ENCODE measurements at regions not wholly inside any gene's neighbourhood (a gene's known extent, or its start where the extent isn't known, plus 50 kb on each side); places are given as distances from the start of the nearest gene placed in this dataset.

GRCh38 chr3:153970741-153971347 lies 150.3 kb upstream of the ARHGEF26 start:
- Histone ChIP-seq H3K27ac (ENCODE audit: insufficient read depth, low read length) (no peak overlapping the region), H4K20me1 (ENCODE audit: control insufficient read depth, extremely low read depth, insufficient read depth, low read length) (no peaks in the 10 kb centered on the region), H3K4me3 (replicated peaks in 1 of 4; ENCODE audit: control extremely low read depth in 1 of 4, insufficient read depth in 1 of 4, low read depth in 3 of 4, low read length in 4 of 4) (no peak overlapping the region), H3K4me2 (ENCODE audit: extremely low read depth, insufficient read depth, low read length) (no peak overlapping the region), H3K27me3 (ENCODE audit: control insufficient read depth, insufficient read depth, low read length) (no peaks in the 10 kb centered on the region), H3K36me3 (ENCODE audit: control insufficient read depth, insufficient read depth, low read length) (no peaks in the 10 kb centered on the region), H3K9ac (ENCODE audit: insufficient read depth, low read length) (no peak overlapping the region), H2AFZ (ENCODE audit: low read length) (no peak overlapping the region), H3K9me3 (ENCODE audit: control insufficient read depth, insufficient read depth, low read depth, low read length) (no peaks in the 10 kb centered on the region), H3K79me2 (ENCODE audit: control insufficient read depth, insufficient read depth, low read length) (no peaks in the 10 kb centered on the region), H3K4me1 (ENCODE audit: control insufficient read depth, extremely low read depth, insufficient read depth, low read length) (no peaks in the 10 kb centered on the region)
- peak; percentile 44 to 74 for TF ChIP-seq CTCF (conservative IDR thresholded peaks at IDR 0.05 in 1 of 2, IDR thresholded peaks at IDR 0.05 in 1 of 2; ENCODE audit: low read depth in 1 of 2, low read length in 2 of 2)
- no peak for TF ChIP-seq EZH2 (IDR thresholded peaks at IDR 0.05; ENCODE audit: low read length, missing control alignments)
- peak; percentile 18 to 64 for DNase-seq (ENCODE audit: low read depth in 2 of 2)

- H3K4me3 ChIP-seq (replicated peaks in 1 of 4; ENCODE audit: control extremely low read depth in 1 of 4, insufficient read depth in 1 of 4, low read depth in 3 of 4, low read length in 4 of 4): no peak overlapping the region
- H3K27ac ChIP-seq (ENCODE audit: insufficient read depth, low read length): no peak overlapping the region
- H3K4me2 ChIP-seq (ENCODE audit: extremely low read depth, insufficient read depth, low read length): no peak overlapping the region
- H3K79me2 ChIP-seq (ENCODE audit: control insufficient read depth, insufficient read depth, low read length): no peaks in the 10 kb centered on the region
- no peaks in the 10 kb centered on the region for H3K9me3 ChIP-seq (ENCODE audit: control insufficient read depth, insufficient read depth, low read depth, low read length)
- no peaks in the 10 kb centered on the region for H3K36me3 ChIP-seq (ENCODE audit: control insufficient read depth, insufficient read depth, low read length)
- H2AFZ ChIP-seq (ENCODE audit: low read length): no peak overlapping the region
- no peaks in the 10 kb centered on the region for H3K27me3 ChIP-seq (ENCODE audit: control insufficient read depth, insufficient read depth, low read length)
- no peak overlapping the region for H3K9ac ChIP-seq (ENCODE audit: insufficient read depth, low read length)
- no peaks in the 10 kb centered on the region for H3K4me1 ChIP-seq (ENCODE audit: control insufficient read depth, extremely low read depth, insufficient read depth, low read length)
- no peaks in the 10 kb centered on the region for H4K20me1 ChIP-seq (ENCODE audit: control insufficient read depth, extremely low read depth, insufficient read depth, low read length)
- DNase-seq (ENCODE audit: low read depth in 2 of 2): no peak
- no peak for TF ChIP-seq CTCF (conservative IDR thresholded peaks at IDR 0.05 in 1 of 2, IDR thresholded peaks at IDR 0.05 in 1 of 2; ENCODE audit: low read depth in 1 of 2, low read length in 2 of 2)
- no peak for TF ChIP-seq EZH2 (IDR thresholded peaks at IDR 0.05; ENCODE audit: low read length, missing control alignments)
Measured at GRCh38 chr3:153972862-153973261, 148.3 kb upstream of the ARHGEF26 start.

- no peaks in the 10 kb centered on the region for H4K20me1 ChIP-seq (ENCODE audit: control insufficient read depth, extremely low read depth, insufficient read depth, low read length)
- H3K9ac ChIP-seq (ENCODE audit: insufficient read depth, low read length): no peak overlapping the region
- no peaks in the 10 kb centered on the region for H3K4me1 ChIP-seq (ENCODE audit: control insufficient read depth, extremely low read depth, insufficient read depth, low read length)
- H3K79me2 ChIP-seq (ENCODE audit: control insufficient read depth, insufficient read depth, low read length): no peaks in the 10 kb centered on the region
- H3K27me3 ChIP-seq (ENCODE audit: control insufficient read depth, insufficient read depth, low read length): no peaks in the 10 kb centered on the region
- H3K9me3 ChIP-seq (ENCODE audit: control insufficient read depth, insufficient read depth, low read depth, low read length): no peaks in the 10 kb centered on the region
- no peak overlapping the region for H3K4me2 ChIP-seq (ENCODE audit: extremely low read depth, insufficient read depth, low read length)
- DNase-seq (ENCODE audit: low read depth in 2 of 2): no peak
- no peak overlapping the region for H3K27ac ChIP-seq (ENCODE audit: insufficient read depth, low read length)
- no peak for TF ChIP-seq EZH2 (IDR thresholded peaks at IDR 0.05; ENCODE audit: low read length, missing control alignments)
- no peak for TF ChIP-seq CTCF (conservative IDR thresholded peaks at IDR 0.05 in 1 of 2, IDR thresholded peaks at IDR 0.05 in 1 of 2; ENCODE audit: low read depth in 1 of 2, low read length in 2 of 2)
- no peaks in the 10 kb centered on the region for H3K36me3 ChIP-seq (ENCODE audit: control insufficient read depth, insufficient read depth, low read length)
- H2AFZ ChIP-seq (ENCODE audit: low read length): no peak overlapping the region
- H3K4me3 ChIP-seq (replicated peaks in 1 of 4; ENCODE audit: control extremely low read depth in 1 of 4, insufficient read depth in 1 of 4, low read depth in 3 of 4, low read length in 4 of 4): no peak overlapping the region
Measured at GRCh38 chr3:153973722-153974265, 147.4 kb upstream of the ARHGEF26 start.

Measured in fibroblast of lung (primary cell).